Mesothelial cell of epicardium (in vitro differentiated cells): ENCODE measurements at regions not wholly inside any gene's neighbourhood (a gene's known extent, or its start where the extent isn't known, plus 50 kb on each side); places are given as distances from the start of the nearest gene placed in this dataset.

Experiments
- DNase-seq, 2 experiments: peaks; one replicate each; pipeline ENCODE4 v3.0.0; 2021; ENCODE audit warnings: low spot score in 2 of 2; ENCODE audit not compliant: unreplicated experiment in 2 of 2
- H3K27ac Mint-ChIP-seq: 2 replicates; pipeline ENCODE4 v1.8.0; 2021; ENCODE audit warnings: mixed read lengths
- H3K27me3 Mint-ChIP-seq: 2 replicates; pipeline ENCODE4 v1.8.0; 2021; ENCODE audit warnings: low read depth, mixed read lengths
- H3K36me3 Mint-ChIP-seq: 2 replicates; pipeline ENCODE4 v1.8.0; 2021; ENCODE audit warnings: mixed read lengths
- H3K4me1 Mint-ChIP-seq: 2 replicates; pipeline ENCODE4 v1.8.0; 2021; ENCODE audit warnings: mixed read lengths
- H3K4me3 Mint-ChIP-seq: 2 replicates; pipeline ENCODE4 v1.8.0; 2021; ENCODE audit warnings: mild to moderate bottlenecking, moderate library complexity, mixed read lengths
- H3K9me3 Mint-ChIP-seq: 2 replicates; pipeline ENCODE4 v1.8.0; 2021; ENCODE audit warnings: mixed read lengths
- CTCF ChIP-seq: fragments of 200-600 bp; sonication (generic); IDR thresholded peaks from one replicate; pipeline ENCODE4 v1.5.0; 2021; ENCODE audit warnings: antibody characterized with exemption; ENCODE audit not compliant: unreplicated experiment

GRCh38 chr11:26806219-26806618 is 84.4 kb upstream of the SLC5A12 start:
- H3K4me3 Mint-ChIP-seq = no peak overlapping the region
- H3K27ac Mint-ChIP-seq = no peak overlapping the region
- H3K4me1 Mint-ChIP-seq = peaks cover 2% of the 10 kb centered on the region
- H3K36me3 Mint-ChIP-seq = no peaks in the 10 kb centered on the region
- H3K27me3 Mint-ChIP-seq = no peaks in the 10 kb centered on the region
- H3K9me3 Mint-ChIP-seq = peaks cover 13% of the 10 kb centered on the region
- no peak for DNase-seq
- TF ChIP-seq CTCF = no peak

DNA sequence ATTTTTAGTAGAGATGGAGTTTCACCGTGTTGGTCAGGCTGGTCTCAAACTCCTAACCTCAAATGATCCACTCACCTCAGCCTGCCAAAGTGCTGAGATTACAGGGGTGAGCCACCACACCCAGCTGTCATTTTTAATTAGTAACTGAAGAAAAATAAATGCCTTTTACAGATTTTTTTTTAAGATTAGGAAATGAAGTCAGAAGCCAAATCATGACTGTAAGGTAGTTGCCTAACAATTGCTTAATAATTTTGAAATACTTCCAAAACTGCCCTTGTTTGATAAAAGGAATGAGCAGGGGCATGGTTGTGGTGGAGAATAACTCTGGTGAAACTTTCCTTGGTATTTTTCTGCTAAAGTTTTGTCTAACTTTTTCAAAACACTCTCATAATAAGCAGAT is 98.9 kb upstream of the SLC5A12 start:
- H3K4me3 Mint-ChIP-seq = no peak overlapping the region
- H3K27ac Mint-ChIP-seq = no peak overlapping the region
- peaks cover 21% of the 10 kb centered on the region for H3K36me3 Mint-ChIP-seq
- H3K27me3 Mint-ChIP-seq = no peaks in the 10 kb centered on the region
- DNase-seq = no peak
- peaks cover 67% of the 10 kb centered on the region for H3K9me3 Mint-ChIP-seq
- no peaks in the 10 kb centered on the region for H3K4me1 Mint-ChIP-seq
- no peak for TF ChIP-seq CTCF

GRCh38 chr11:26823963-26824362 is 102.1 kb upstream of the SLC5A12 start:
- peaks cover 26% of the 10 kb centered on the region for H3K36me3 Mint-ChIP-seq
- no peak overlapping the region for H3K4me3 Mint-ChIP-seq
- TF ChIP-seq CTCF = no peak
- no peak for DNase-seq
- H3K9me3 Mint-ChIP-seq = peaks cover 52% of the 10 kb centered on the region
- no peaks in the 10 kb centered on the region for H3K27me3 Mint-ChIP-seq
- no peak overlapping the region for H3K27ac Mint-ChIP-seq
- H3K4me1 Mint-ChIP-seq = peaks cover 6% of the 10 kb centered on the region

- peaks cover 22% of the 10 kb centered on the region for H3K36me3 Mint-ChIP-seq
- peaks cover 6% of the 10 kb centered on the region for H3K4me1 Mint-ChIP-seq
- no peak overlapping the region for H3K27ac Mint-ChIP-seq
- no peak overlapping the region for H3K4me3 Mint-ChIP-seq
- no peak for DNase-seq
- TF ChIP-seq CTCF = no peak
- H3K27me3 Mint-ChIP-seq = no peaks in the 10 kb centered on the region
- peaks cover 31% of the 10 kb centered on the region for H3K9me3 Mint-ChIP-seq
Observed at GRCh38 chr11:26827567-26828081, 105.8 kb upstream of the SLC5A12 start.

GRCh38 chr11:26828288-26828687 is 106.4 kb upstream of the SLC5A12 start:
- Mint-ChIP-seq H3K27ac (no peak overlapping the region), H3K4me3 (no peak overlapping the region), H3K4me1 (peaks cover 6% of the 10 kb centered on the region), H3K36me3 (peaks cover 16% of the 10 kb centered on the region), H3K9me3 (peaks cover 25% of the 10 kb centered on the region), H3K27me3 (no peaks in the 10 kb centered on the region)
- no peak for TF ChIP-seq CTCF
- no peak for DNase-seq

DNA sequence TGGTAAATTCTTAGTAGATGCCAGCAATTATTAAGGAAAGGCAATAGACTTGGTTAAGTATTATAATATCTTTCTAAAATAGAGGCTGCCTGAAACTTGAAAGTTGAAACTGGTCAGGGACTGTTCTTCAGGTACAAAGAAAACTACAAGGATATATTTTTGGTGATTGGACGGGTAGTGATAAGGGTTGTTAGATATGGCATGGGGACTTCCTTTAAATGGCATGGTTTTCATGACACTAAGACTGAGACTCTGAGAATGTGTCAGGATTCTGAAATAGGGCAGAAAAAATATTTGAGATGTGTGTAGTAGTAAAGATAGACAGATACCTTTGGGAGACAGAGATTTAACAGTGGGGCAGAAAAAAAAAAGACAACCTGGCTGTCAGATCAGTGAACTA is 108.4 kb upstream of the SLC5A12 start:
- Mint-ChIP-seq H3K4me3 (no peak overlapping the region), H3K4me1 (peaks cover 6% of the 10 kb centered on the region), H3K27me3 (no peaks in the 10 kb centered on the region), H3K36me3 (peaks cover 6% of the 10 kb centered on the region), H3K9me3 (peaks cover 12% of the 10 kb centered on the region), H3K27ac (no peak overlapping the region)
- no peak for TF ChIP-seq CTCF
- DNase-seq = no peak
